Sciatic nerve (tissue), 2 donors: ENCODE measurements at regions not wholly inside any gene's neighbourhood (a gene's known extent, or its start where the extent isn't known, plus 50 kb on each side); places are given as distances from the start of the nearest gene placed in this dataset.

Source experiments
- ATAC-seq: fragments of 200-7000 bp; cut with Tn5 transposase; one replicate; pipeline ENCODE4 v1.9.1; 2020; ENCODE audit warnings: mild to moderate bottlenecking, moderate library complexity
- DNase-seq: peaks from one replicate; pipeline ENCODE4 v3.0.0-alpha.2; 2020; ENCODE audit warnings: low spot score
- intact Hi-C: fragments of 100-400 bp; cut with DNase I; formaldehyde crosslinking; loops from one replicate; pipeline ENCODE4 v1.14.2; 2022
- donor health status: DM: no; HTN: no; CAD: no.
- donor health status: DM: no; HTN: no; CAD: no.

DNA sequence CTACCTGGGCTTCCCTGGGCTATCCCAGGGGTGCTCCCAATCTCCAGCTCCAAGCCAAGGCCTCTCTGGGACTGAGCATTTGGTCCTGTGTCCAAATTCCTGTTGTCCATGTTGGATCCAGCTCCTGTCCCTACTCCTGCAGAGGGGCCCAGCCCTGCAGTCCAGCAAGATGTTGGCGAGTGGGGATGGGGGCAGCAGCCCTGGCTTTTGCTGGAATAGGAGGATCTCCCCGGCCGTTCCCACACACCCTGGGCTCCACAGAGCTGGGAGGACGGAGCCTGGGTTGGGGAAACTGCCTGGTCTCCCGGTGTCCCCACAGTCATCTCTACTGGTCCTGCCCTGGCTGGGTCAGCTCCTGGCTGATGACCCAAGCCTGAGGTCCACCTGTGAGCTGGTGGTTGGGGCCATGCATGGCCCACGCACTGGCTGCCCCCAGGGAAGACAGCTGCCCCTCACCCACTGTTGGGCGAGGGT lies 219.6 kb upstream of the C14orf180 start:
- peak; percentile 41 for DNase-seq
- ATAC-seq, result no peak
- intact Hi-C loops, result no loop called here

DNA sequence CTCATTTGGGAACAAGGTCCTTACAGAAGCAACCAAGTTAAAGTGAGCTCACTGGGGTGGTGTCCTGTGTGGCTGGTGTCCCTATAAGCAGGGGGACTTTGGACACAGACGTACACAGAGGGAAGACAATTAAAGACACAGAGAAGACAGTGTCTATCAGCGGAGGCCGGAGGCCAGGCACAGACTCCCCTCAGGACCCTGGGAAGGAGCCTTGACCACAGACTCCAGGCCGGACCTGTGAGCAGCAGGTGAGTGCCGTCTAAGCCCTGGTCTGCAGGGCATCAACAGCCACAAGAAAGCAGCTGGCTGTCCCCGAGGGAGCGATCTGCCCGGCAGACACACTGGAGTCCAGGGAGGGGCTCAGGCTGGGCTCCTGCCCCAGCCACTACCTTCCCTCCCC lies 219.1 kb upstream of the C14orf180 start:
- ATAC-seq (no peak), DNase-seq (no peak)
- intact Hi-C loops, result no loop called here

DNA sequence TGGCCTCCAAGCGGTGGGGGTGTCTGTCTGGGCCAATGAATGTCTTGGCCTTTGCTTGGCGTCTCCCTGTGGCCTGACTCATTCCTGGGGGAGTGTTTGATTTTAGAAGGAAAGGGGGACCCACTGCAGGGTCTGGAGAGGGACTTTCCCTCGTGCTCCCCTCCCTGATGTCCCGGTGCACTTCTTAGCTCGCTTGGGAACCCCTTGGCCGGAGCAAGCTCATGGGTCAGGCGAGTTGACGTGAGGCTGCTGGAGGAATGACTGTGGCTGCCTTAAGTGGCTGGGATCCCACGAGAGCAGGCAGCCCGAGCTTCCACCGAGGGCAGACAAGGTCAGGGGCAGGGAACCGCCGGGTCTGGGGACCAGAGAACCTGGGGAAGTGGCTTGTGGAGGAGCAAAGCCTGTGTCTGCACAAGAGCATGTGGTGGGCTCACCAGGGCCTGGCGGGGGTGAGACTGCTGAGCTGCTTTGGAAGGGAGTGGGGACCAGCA lies 218.4 kb upstream of the C14orf180 start:
- DNase-seq, result peak; percentile 23
- no peak for ATAC-seq
- intact Hi-C loops, result no loop called here

DNA sequence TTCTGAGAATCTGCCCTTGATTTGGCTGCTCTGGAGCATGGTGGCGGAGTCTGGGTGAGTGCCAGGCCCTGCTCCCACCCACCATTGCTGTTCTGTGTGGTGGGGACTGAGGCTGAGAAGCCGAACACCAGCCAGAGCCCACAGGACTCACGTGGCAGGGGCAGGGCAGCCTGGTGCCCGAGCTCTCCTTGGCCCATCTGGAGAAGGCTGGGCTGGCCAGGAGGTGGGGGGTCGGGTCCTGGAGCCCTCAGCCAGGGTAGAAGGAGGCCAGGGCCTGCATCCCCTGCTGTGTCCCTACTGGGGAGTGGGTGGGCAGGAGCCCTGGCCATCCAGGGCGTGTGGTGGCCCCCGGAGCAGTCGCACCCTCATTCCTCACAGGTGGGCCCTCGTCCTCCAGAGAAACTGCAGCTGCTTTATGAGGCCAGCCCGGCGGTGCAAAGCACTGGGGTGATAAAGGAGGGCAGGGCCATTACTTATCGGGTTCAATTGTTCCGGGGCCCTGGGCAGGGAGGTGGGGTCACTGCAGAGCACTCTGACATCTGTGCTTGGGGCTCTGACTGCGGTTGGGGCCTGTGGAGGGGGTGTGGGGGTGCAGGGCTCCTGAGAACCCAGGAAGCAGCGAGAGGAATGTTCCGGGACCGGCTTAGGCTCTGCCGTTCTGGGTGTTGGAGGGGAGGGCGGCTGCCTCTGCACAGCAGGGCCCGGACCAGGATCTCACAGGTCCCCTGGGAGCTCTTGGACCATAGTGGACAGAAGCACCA lies 217.5 kb upstream of the C14orf180 start:
- intact Hi-C loops, result no loop called here
- ATAC-seq, result no peak
- peak; percentile 38 for DNase-seq

DNA sequence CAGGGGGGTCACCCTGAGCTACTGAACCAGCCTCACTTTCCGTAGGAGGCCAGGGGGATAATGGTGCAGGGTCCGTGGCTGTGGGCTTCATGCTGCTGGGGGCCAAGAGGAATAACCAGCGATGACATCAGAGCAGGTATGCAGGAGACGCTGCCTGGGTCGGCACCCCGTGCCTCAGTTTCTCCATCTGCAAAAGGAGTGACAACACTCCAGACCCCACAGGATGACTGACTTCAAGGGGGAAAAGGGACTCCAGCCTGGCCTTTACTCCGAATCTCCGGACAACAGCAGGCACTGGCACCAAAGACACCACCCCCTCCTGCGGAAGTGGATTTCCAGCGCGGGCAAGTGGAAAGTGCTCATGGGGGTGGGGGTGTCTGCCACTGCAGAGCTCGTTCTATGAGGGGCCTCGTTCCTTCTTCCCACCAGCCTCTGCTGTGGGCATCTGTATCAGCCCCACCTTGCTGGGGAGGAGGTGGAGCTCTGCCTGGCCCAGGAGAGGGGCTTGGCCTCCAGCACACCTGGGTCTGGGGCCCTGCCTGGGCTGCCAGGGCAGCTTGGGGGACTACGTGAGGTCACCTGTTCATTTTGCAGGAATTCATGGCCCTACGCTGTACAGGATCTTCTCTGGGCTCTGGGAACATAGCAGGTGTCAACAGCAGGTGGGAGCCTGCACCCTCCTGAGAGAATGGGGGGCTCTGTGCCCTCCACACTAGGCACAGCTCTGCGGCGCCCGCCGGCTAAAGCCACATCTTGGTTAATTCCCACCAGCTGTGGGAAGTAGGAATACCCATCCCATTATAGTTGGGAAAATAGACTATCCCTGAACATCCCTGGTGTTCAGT lies 216.6 kb upstream of the C14orf180 start:
- DNase-seq (peak; percentile 33), ATAC-seq (no peak)
- intact Hi-C loops, result no loop called here

DNA sequence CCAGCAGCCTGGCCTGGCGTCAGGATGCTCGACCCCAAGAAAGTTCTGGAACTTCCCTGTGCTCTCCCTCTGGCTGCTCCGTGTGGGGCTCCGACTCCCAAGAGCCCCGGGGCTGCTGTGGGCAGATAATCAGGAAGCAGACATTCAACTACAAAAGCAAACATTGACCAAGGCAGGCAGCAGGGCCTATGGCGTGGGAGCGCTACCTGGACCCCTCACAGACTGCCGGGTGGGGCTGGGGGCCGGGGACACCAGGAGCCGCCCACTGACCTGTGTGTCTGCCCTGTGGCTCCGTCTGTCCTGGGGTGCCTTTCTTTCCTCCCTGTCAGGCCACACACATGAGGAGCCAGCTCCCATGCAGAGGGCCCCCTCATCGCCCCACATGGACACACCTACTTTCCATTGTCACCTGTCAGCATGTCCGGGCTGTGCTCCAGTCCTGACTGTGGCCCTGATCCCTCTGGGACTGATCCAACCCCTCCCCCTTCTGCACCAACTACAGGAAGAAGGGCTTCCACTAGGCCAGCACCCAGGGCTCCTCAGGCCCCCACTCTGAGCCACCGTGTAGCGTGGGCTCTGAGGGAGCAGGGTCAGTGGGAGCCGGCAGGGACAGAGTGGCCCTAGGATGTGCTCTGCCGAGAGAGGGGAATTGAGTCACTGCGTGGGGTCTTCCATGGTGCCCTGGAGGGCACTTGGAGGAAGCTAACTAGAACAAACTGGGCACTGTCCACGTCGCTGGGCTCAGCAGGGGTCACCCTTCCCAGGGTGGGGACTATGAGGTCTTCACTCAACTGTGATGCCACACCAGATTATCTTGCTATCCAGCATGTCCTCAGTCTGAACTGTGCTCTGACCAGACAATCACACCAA lies 215.4 kb upstream of the C14orf180 start:
- intact Hi-C loops, result no loop called here
- DNase-seq (no peak), ATAC-seq (no peak)

DNA sequence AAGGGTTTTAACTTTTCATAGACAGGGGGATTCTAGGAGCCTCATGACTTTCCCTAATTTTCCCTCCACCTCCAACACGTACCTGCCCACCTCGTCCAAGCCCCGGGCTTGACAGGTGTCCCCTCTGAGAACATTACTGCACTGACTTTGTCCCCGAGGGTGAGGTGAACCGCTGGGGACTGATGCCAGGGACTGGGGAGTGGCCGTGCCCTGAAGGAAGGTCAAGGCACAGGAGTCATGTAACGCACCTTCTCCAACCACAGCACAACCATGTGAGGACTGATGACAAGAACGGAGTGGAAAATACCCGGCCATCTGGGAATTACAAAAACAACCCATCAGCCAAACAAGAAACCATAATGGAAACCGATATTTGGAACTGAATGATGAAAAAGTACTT lies 214.7 kb upstream of the C14orf180 start:
- intact Hi-C loops, result no loop called here
- no peak for DNase-seq
- ATAC-seq, result no peak

DNA sequence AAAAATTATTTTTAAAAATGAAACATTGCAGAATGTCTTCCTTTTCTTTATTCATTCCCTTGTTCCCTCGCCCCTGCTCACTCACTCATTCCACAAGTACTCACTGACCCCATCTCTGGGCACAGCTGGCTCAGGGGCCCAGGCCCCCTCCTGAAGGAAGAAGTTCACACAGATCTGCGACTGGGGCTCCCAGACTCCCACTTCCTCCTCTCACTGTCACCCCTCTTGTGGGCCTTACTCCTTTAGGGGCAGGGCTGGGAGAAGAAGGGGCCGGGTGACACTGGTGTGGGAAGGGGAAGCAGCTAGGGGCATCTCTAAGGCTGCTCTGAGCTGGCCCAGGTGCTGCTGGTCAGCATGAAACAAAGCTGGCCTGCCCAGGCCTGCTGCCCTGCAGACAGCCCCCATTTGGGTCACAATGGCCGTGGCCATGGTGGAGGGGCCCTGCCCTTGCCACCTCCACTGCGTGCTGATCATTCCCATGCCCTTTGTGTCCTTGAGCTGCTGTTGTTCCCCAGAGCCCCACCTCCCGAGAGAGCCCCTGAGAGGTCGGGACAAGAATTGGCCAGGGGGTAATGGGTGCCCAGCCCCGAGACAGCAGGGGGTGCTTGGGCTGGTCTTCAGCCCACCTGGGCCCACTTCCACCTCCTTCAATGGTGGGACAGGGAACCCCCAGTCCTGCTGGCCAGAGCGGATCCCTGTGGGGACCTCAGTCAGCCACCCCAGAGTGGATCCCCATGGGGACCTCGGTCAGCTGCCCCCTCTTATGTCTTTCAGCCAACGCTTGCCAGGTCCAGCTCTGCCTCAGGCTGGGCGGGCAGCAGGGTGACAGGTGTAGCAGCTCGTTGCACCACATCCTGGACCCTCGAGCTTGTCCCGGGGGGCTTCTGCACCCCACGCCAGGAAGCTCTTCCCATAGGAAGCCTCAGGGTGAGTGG lies 212.4 kb upstream of the C14orf180 start:
- no peak for ATAC-seq
- intact Hi-C loops, result no loop called here
- DNase-seq, result no peak

DNA sequence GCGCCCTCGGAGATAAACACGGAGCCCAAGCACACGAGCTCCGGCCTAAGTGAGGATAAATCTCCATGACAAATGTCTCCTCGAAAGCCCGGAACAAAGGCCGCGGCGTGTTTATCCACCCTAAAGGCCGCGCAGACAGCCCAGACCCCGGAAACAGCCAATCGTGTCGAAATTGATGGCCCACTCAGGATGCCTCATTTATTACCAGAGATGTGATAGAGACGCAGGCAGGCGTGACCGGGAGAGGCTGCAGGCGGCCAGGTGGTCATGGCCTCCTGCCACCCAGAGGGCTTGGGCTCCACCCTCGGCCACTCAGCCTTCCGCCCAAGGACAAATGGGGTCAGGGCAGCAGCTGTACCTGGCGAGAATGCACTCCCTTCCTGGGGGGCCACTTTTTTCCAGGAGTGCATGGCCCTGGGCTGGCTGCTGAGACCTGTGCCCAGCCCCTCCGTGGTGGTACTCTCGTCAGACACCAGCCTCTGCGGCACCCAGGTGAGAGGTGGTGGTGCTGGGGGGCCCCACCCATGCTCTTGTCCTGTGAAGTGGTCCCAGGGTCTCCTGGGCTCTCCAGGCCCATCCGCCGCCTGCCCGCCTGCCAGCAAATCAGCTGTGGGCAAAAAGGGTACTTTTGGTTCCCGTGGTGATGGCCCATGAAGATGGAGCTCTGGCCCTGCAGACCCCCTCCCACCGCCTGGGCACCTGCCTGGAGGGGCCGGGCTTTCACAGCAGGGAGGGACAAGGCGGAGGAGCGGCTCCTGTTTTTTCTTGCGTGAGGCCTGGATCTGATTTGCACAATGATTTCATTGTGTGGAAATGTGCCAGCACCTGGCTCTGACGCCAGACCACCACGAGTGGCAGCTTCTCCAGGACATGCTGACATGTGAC lies 211.5 kb upstream of the C14orf180 start:
- intact Hi-C loops, result no loop called here
- DNase-seq, result no peak
- ATAC-seq, result no peak

DNA sequence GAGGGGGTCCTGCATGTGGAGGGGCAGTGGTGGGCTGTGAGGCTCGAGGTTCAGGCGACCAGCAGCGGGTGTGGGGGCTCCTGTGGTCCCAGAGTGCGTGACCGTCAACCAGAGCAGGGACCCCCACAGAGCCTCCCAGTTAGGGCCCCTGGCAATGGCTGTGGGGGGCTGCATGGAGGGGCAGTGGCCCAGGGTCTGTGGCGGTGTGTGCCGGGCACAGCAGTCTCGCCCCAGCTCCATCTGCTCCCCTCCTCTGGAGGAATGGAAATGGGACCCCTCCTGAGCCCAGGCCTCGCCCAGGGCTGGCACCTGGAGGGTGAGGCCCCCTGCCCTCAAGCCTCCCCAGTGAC lies 210.8 kb upstream of the C14orf180 start:
- DNase-seq (no peak), ATAC-seq (no peak)
- intact Hi-C loops, result no loop called here

DNA sequence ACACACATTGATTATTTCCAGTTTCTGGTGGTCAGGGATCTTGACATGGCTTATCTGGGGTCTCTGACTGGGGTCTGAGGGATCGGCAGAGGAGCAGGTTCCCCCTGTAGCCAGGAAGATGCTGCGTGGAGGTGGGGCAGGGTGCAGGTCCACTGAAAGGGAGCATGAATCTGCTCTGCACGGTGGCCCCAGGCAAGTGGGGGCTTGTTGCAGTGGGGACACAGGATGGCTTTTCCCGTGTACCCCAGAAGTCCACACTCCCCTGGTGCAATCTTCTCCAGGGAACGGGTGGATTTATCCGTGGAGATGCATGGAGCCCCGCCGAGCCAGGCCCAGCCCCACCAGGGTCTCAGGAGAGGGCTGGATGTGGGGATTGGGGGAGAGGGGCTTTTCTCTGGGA lies 210.4 kb upstream of the C14orf180 start:
- ATAC-seq, result no peak
- intact Hi-C loops, result no loop called here
- no peak for DNase-seq

DNA sequence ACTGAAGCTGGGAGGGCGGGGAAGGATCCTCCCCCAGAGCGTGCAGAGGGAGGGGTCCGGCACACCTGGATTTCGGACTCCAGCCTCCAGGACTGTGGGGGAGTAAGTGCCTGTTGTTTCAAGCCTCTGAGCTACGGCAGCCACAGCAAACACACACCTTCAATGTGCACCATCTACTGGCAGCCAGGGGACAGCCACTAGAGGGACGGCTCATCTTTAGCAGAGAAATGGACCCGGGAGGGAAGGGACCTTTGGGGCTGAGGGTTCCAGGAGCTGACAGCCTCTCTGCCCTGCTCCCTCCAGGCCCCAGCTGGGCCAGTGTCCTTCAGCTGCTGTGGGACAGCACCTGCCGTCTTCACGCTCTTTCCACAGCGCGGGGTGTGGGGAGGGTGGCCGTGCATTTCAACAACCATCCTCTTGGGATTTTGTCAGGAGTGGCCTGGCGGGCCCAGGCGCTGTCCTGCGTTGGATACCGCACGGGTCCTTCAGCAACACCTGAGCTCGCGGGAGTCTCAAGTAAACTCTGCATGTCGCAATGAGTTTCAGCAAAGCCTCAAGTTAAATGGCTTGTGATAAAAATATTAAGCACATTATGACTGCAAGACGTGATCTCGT lies 209.2 kb upstream of the C14orf180 start:
- intact Hi-C loops, result no loop called here
- no peak for ATAC-seq
- no peak for DNase-seq

DNA sequence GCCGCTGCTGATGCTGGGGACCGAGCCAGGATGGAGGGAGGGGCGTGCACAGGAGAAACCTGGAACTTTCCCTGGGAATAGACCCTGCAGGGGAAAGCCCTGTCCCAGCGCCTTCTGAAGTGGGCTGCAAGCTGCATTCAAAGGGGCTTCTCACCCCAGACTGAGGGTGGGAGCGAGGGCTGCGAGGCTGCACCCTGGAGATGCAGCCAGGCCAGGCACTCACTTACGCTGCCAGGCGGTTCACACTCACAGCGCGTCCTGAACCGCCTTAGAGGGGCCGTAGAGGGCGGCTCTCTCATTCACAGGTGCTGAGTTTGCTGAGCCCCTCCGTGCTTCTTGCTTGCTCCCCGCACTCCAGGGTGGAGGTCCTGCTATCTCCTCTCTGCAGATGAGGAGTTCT lies 208.5 kb upstream of the C14orf180 start:
- DNase-seq, result no peak
- no peak for ATAC-seq
- intact Hi-C loops, result no loop called here

DNA sequence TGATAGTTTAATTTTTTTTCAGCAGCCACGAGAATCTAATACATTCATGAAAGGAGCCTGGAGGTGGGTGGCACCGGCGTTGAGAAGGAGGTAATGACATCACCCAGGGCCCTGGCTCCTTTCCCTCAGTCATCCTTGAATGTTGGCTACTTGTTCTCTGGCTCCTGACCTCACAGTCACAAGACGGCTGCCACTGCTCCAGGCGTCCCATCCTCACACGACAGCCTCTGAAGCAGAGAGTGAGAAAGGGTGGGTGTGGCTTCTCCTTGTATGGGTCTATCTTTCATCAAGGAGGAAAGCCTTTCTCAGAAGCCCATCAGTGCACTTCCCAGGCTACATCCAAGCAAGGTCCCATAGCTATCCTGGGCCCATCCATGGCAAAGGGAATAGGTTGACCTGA lies 207.6 kb upstream of the C14orf180 start:
- ATAC-seq (no peak), DNase-seq (no peak)
- intact Hi-C loops, result no loop called here

DNA sequence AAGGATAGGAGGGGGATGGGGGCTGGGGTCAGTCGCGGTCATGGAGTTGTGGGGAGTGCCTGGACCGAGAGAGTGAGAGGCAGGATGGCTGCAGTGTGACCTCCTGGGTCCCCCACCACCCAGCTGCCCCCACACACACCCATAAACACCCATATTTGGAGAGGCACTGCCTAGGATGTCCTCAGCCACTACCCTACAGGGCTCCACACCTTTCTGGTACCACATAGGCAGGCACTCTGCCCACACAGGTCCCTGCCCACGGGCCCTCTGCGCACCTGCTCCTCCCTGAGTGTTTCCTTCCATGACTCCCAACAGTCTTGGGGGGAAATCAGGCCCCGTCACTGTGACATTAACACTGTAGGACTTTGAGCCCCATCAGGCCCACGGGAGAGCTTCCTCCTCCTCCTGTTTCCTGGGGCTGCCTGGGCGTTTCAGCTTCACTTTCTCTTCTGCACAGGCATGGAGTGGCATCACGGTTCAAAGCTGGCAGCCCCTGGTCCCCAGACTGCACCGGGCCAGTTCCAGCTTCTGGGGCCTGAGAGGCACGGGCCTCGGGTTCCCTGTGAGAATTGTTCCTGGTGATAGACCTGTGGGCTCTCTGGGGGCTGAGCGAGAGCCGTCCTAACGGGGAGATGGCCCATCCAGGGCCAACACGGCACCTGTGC lies 207.0 kb upstream of the C14orf180 start:
- DNase-seq (no peak), ATAC-seq (no peak)
- intact Hi-C loops, result no loop called here

DNA sequence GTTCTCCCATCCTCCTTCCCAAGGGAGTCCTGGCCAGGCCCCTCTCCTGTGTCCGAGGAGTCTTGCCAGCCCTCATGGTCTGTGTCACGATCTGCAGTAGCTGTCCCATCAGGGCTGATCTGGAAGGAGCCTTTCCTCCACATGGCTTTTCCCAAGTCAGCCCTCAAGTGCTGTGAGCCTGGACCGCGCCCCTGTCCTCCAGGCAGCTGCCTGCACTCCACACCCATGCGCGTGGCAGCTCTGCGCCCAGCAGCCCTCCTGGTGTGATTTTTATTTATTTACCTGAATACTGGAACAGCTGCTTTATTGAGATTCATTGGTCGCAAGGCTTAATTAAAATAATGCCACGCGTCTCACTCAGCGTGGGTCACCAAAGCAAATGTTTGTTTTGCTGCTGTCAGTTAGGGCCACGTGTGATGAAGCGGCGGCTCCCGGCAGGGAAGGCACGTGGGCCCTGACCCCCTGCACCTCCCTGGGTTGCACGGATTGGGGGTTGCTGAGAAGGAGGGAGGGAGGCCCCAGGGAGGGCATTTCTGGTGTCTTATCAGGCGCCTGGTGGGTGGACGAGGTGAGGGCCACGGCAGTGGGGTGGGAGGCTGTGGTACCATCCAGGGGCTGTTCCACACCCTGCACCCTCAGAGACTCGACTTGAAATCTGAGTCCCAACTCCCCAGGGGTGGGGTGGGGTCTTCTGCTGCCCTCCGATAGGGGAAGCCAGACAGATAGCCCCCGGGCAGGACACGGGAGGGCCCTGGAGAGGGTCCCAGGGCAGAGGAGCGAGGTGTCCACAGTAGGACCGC lies 206.3 kb upstream of the C14orf180 start:
- ATAC-seq (peak; percentile 21), DNase-seq (no peak)
- intact Hi-C loops, result no loop called here
